Upper lobe of left lung (tissue), 4 donors: ENCODE measurements at regions not wholly inside any gene's neighbourhood (a gene's known extent, or its start where the extent isn't known, plus 50 kb on each side); places are given as distances from the start of the nearest gene placed in this dataset.

Experiments used
- POLR2A ChIP-seq, 4 donors: fragments of 450-650 bp; IDR thresholded peaks; one replicate each; pipeline ENCODE4 v1.5.1; 2016 to 2017; ENCODE audit warnings: antibody characterized with exemption in 4 of 4, mild to moderate bottlenecking in 2 of 4
- TF ChIP-seq, protein P1 (sequence below), 6 experiments: fragments of 450-650 bp in 4 of 6; fragments of 200-600 bp in 2 of 6; sonication (generic) in 2 of 6; IDR thresholded peaks; one replicate each; pipeline ENCODE4 v1.5.1; 2016 to 2019; ENCODE audit warnings: antibody characterized with exemption in 6 of 6

DNA sequence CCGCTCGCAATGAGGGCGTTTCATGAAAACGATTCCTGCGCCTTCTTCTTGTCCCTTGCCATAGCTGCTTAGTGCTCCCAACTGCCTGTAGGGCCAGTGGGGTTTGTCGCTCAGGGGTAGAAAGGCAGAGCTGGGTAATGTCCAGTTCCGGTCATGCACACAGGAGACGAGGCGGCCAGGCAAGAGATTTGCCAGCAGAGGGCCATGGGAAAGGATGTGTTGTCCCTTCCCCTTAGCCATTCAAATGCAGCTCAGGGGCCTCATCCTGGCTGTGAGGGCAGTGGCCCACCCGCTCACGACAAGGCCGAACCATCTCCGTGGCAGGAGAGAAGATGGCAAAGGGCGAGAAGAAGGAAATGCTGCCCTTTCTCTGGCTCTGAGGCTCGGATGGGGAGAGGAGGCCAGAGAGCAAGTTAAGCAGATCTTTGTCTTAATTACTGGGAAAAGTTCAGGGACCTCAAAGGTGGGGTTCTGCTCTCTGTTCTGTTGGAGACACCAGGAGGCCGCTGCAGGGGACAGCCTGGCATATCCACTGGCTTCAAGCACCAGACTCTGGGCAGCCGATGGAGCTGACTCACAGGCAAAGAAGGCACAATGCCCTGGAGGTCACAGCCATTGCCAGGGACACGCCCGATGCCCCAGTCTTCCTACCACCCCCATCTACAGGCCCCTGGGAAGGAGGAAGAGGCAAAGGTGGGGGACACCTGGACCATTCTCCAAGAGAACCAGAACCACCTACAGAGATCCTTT, 534.8 kb upstream of the MGMT start:
- no peak for TF ChIP-seq POLR2A (IDR thresholded peaks at IDR 0.05)
- TF ChIP-seq, protein P1, sequence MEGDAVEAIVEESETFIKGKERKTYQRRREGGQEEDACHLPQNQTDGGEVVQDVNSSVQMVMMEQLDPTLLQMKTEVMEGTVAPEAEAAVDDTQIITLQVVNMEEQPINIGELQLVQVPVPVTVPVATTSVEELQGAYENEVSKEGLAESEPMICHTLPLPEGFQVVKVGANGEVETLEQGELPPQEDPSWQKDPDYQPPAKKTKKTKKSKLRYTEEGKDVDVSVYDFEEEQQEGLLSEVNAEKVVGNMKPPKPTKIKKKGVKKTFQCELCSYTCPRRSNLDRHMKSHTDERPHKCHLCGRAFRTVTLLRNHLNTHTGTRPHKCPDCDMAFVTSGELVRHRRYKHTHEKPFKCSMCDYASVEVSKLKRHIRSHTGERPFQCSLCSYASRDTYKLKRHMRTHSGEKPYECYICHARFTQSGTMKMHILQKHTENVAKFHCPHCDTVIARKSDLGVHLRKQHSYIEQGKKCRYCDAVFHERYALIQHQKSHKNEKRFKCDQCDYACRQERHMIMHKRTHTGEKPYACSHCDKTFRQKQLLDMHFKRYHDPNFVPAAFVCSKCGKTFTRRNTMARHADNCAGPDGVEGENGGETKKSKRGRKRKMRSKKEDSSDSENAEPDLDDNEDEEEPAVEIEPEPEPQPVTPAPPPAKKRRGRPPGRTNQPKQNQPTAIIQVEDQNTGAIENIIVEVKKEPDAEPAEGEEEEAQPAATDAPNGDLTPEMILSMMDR (IDR thresholded peaks at IDR 0.05) = no peak
